GM12892 (cell line): ENCODE measurements at regions not wholly inside any gene's neighbourhood (a gene's known extent, or its start where the extent isn't known, plus 50 kb on each side); places are given as distances from the start of the nearest gene placed in this dataset.

ENCODE experiments used
- POLR2A ChIP-seq: IDR thresholded peaks from 2 replicates; pipeline ENCODE4 v1.6.1; 2011; ENCODE audit warnings: low read depth, low read length, control low read depth
- POLR2AphosphoS5 ChIP-seq: IDR thresholded peaks from 2 replicates; pipeline ENCODE4 v1.6.1; 2011; ENCODE audit warnings: low read depth, low read length, control low read depth
- TAF1 ChIP-seq: IDR thresholded peaks from 2 replicates; pipeline ENCODE4 v1.6.1; 2011; ENCODE audit warnings: low read depth, mild to moderate bottlenecking, control low read depth, low read length, borderline replicate concordance

DNA sequence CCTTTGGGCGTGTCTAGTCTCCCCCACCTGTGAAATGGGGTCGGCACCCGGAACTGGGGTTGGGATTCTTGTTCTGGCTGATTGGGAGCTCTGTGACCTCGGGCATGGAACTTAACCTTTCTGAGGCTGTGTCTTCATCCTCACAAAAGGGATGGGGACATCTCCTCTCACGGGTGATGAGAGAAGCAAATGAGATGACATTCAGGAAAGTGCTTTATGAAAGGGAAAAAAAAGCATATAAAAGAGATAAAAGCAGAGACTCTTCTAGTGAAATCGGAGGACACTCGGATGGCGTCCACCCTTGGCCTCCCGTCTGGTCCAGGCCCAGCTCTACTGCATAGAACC is 98.9 kb downstream of the LRRC74A start:
- TF ChIP-seq POLR2A (no peak), POLR2AphosphoS5 (no peak), TAF1 (no peak)
